ENCODE measurements at regions not wholly inside any gene's neighbourhood (a gene's known extent, or its start where the extent isn't known, plus 50 kb on each side); places are given as distances from the start of the nearest gene placed in this dataset.

DNA sequence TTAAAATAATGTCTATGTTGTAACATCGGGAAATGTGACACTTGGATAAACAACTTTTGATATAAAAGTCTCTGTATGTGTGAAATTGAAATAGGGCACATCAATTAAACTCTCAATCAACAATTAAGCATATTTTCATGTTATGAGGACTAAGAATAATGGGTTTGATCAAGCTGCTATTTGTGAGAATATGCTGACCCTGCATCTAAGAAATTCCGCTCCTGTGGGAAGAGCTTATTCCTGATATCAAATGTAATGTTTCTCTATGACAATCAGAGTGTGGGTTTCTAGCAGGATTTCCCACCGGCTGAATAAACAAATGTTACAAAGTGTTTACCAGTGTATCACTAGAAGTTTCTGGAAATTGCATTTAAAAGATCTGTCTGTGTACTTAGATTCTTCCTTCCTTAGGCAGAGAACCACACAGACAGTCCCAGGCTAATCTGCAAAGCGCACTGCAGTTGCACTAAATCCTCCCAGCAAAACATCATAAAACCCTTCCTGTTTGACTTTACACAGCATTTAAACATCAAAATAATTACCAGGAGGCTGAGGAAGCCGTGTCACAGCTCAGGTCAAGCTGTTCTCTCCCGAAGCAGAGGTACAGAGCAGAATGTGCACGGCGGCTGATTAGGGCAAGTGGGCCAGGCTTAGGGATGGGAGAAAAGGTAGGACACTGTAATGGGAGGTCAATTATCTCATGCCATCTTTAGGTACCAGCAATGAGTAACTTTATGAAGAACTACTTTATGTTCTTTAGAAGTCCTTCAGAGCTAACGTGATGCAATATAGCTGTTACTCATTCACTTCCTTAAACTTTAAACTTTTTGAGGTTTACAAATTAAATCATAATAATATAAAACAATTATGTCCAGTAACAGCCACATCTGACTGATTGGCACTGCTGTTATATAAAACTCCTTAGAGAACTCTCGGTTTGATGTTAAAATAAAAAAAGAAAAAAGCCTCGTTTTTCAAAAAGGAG lies 109.1 kb upstream of the CTTNBP2 start:
- Histone ChIP-seq H3K9me2 (replicated peaks; ENCODE audit: control insufficient read depth, low read length) (no peaks in the 10 kb centered on the region), H3K27me3 (ENCODE audit: control insufficient read depth, low read length) (no peaks in the 10 kb centered on the region), H3K9me3 (ENCODE audit: control insufficient read depth, insufficient read depth, low read length) (no peaks in the 10 kb centered on the region), H3F3A (ENCODE audit: control insufficient read depth, insufficient read depth) (no peaks in the 10 kb centered on the region), H3K36me3 (ENCODE audit: control insufficient read depth, low read length) (no peaks in the 10 kb centered on the region), H3K4me2 (ENCODE audit: low read length) (no peak overlapping the region), H3K79me2 (ENCODE audit: control insufficient read depth, low read length) (no peaks in the 10 kb centered on the region), H3K27ac (ENCODE audit: low read depth, low read length) (no peak overlapping the region), H4K20me1 (ENCODE audit: control insufficient read depth, insufficient read depth, low read depth, low read length) (no peaks in the 10 kb centered on the region), H3K4me1 (ENCODE audit: control insufficient read depth, low read length) (no peaks in the 10 kb centered on the region), H3K4me3 (ENCODE audit: low read length) (no peak overlapping the region)
- TF ChIP-seq EZH2phosphoT487 (IDR thresholded peaks at IDR 0.05; ENCODE audit: borderline replicate concordance, low read length) (no peak), CTCF (IDR thresholded peaks at IDR 0.05; ENCODE audit: low read depth, low read length, poor library complexity, severe bottlenecking) (no peak)

GRCh38 chr7:117986645-117987269 lies 113.5 kb upstream of the CTTNBP2 start:
- H3K36me3 ChIP-seq (ENCODE audit: control insufficient read depth, low read length), result no peaks in the 10 kb centered on the region
- no peaks in the 10 kb centered on the region for H3K9me3 ChIP-seq (ENCODE audit: control insufficient read depth, insufficient read depth, low read length)
- H3K4me1 ChIP-seq (ENCODE audit: control insufficient read depth, low read length), result no peaks in the 10 kb centered on the region
- no peak for TF ChIP-seq CTCF (IDR thresholded peaks at IDR 0.05; ENCODE audit: low read depth, low read length, poor library complexity, severe bottlenecking)
- no peak for TF ChIP-seq EZH2phosphoT487 (IDR thresholded peaks at IDR 0.05; ENCODE audit: borderline replicate concordance, low read length)
- H3F3A ChIP-seq (ENCODE audit: control insufficient read depth, insufficient read depth), result no peaks in the 10 kb centered on the region
- H4K20me1 ChIP-seq (ENCODE audit: control insufficient read depth, insufficient read depth, low read depth, low read length), result no peaks in the 10 kb centered on the region
- no peaks in the 10 kb centered on the region for H3K9me2 ChIP-seq (replicated peaks; ENCODE audit: control insufficient read depth, low read length)
- H3K79me2 ChIP-seq (ENCODE audit: control insufficient read depth, low read length), result no peaks in the 10 kb centered on the region
- no peak overlapping the region for H3K4me3 ChIP-seq (ENCODE audit: low read length)
- H3K4me2 ChIP-seq (ENCODE audit: low read length), result no peak overlapping the region
- H3K27ac ChIP-seq (ENCODE audit: low read depth, low read length), result no peak overlapping the region
- H3K27me3 ChIP-seq (ENCODE audit: control insufficient read depth, low read length), result no peaks in the 10 kb centered on the region

- no peaks in the 10 kb centered on the region for H3F3A ChIP-seq (ENCODE audit: control insufficient read depth, insufficient read depth)
- no peaks in the 10 kb centered on the region for H3K9me2 ChIP-seq (replicated peaks; ENCODE audit: control insufficient read depth, low read length)
- no peaks in the 10 kb centered on the region for H4K20me1 ChIP-seq (ENCODE audit: control insufficient read depth, insufficient read depth, low read depth, low read length)
- no peak overlapping the region for H3K4me2 ChIP-seq (ENCODE audit: low read length)
- TF ChIP-seq EZH2phosphoT487 (IDR thresholded peaks at IDR 0.05; ENCODE audit: borderline replicate concordance, low read length), result no peak
- TF ChIP-seq CTCF (IDR thresholded peaks at IDR 0.05; ENCODE audit: low read depth, low read length, poor library complexity, severe bottlenecking), result no peak
- H3K4me3 ChIP-seq (ENCODE audit: low read length), result no peak overlapping the region
- H3K79me2 ChIP-seq (ENCODE audit: control insufficient read depth, low read length), result no peaks in the 10 kb centered on the region
- H3K9me3 ChIP-seq (ENCODE audit: control insufficient read depth, insufficient read depth, low read length), result no peaks in the 10 kb centered on the region
- H3K4me1 ChIP-seq (ENCODE audit: control insufficient read depth, low read length), result no peaks in the 10 kb centered on the region
- H3K27ac ChIP-seq (ENCODE audit: low read depth, low read length), result no peak overlapping the region
- H3K27me3 ChIP-seq (ENCODE audit: control insufficient read depth, low read length), result no peaks in the 10 kb centered on the region
- no peaks in the 10 kb centered on the region for H3K36me3 ChIP-seq (ENCODE audit: control insufficient read depth, low read length)
Observed at GRCh38 chr7:117990834-117991233, 117.6 kb upstream of the CTTNBP2 start.
